GM12874 (cell line): ENCODE measurements at regions not wholly inside any gene's neighbourhood (a gene's known extent, or its start where the extent isn't known, plus 50 kb on each side); places are given as distances from the start of the nearest gene placed in this dataset.

Source experiments
- TF ChIP-seq, protein P1 (sequence below): IDR thresholded peaks from 2 replicates; pipeline ENCODE4 v1.5.1; 2011; ENCODE audit warnings: low read depth, mild to moderate bottlenecking, control low read depth, low read length, moderate library complexity; ENCODE audit not compliant: insufficient read depth

DNA sequence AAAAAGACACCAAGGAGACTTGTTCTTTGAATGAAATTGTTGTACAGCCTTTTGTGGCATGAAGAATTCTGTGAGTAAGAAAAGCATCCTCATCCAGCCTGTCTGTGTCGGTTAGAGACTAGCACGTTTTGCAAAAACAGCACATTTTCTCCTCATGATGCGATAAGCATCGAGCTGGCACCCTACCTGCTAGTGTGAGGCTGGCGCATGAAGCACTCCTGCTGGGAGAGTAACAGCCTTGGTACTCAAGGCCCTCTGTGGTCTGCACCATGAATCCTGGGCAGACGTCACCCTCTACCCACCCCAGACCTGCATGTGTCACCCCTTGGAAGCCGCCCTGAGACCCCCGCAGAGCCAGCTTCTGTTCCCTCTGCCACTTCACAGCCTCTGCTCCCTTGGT is 92.6 kb upstream of the TMEM132E start:
- TF ChIP-seq, protein P1, sequence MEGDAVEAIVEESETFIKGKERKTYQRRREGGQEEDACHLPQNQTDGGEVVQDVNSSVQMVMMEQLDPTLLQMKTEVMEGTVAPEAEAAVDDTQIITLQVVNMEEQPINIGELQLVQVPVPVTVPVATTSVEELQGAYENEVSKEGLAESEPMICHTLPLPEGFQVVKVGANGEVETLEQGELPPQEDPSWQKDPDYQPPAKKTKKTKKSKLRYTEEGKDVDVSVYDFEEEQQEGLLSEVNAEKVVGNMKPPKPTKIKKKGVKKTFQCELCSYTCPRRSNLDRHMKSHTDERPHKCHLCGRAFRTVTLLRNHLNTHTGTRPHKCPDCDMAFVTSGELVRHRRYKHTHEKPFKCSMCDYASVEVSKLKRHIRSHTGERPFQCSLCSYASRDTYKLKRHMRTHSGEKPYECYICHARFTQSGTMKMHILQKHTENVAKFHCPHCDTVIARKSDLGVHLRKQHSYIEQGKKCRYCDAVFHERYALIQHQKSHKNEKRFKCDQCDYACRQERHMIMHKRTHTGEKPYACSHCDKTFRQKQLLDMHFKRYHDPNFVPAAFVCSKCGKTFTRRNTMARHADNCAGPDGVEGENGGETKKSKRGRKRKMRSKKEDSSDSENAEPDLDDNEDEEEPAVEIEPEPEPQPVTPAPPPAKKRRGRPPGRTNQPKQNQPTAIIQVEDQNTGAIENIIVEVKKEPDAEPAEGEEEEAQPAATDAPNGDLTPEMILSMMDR = no peak

DNA sequence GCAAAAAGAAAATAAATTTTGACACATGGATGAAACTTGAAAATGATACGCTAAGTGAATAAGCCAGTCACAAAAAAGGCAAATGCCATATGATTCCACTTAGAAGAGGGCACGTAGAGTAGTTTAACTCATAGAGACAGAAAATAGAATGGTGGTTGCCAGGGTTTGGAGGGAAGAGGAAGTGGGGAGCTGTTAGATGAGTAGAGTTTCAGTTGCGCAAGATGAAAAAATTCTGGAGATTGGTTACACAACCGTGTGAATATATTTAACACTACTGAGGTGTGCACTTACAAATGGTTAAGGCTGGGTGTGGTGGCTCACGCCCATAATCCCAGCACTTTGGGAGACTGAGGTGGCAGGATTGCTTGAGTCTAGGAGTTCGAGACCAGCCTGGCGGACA is 93.4 kb upstream of the TMEM132E start:
- TF ChIP-seq, protein P1 = no peak

GRCh38 chr17:34484193-34484733 is 95.1 kb upstream of the TMEM132E start:
- TF ChIP-seq, protein P1 = no peak

- TF ChIP-seq, protein P1 = no peak
These were observed 96.7 kb upstream of the TMEM132E start for GRCh38 chr17:34482730-34483129.

GRCh38 chr17:34481779-34482178 is 97.6 kb upstream of the TMEM132E start:
- TF ChIP-seq, protein P1 = no peak

- TF ChIP-seq, protein P1 = no peak
These were observed 100.0 kb upstream of the TMEM132E start for GRCh38 chr17:34479371-34479770.

- TF ChIP-seq, protein P1 = no peak
These were observed 101.1 kb upstream of the TMEM132E start for GRCh38 chr17:34478244-34478643.

GRCh38 chr17:34475296-34475695 is 104.1 kb upstream of the TMEM132E start:
- TF ChIP-seq, protein P1 = no peak
